Keratinocyte (primary cell): ENCODE measurements at regions not wholly inside any gene's neighbourhood (a gene's known extent, or its start where the extent isn't known, plus 50 kb on each side); places are given as distances from the start of the nearest gene placed in this dataset.

Source experiments
- CTCF ChIP-seq, 3 experiments: IDR thresholded peaks in 1 of 3; conservative IDR thresholded peaks in 1 of 3; optimal IDR thresholded peaks in 1 of 3; 2 replicates in 2 of 3; 3 replicates in 1 of 3; pipeline versions ENCODE3 to v1.5.1; 2011; ENCODE audit warnings: low read length in 3 of 3, mild to moderate bottlenecking in 3 of 3, moderate library complexity in 2 of 3, control low read depth in 1 of 3, inconsistent platforms in 1 of 3; ENCODE audit not compliant: insufficient read depth in 2 of 3; ENCODE audit errors: extremely low read depth in 1 of 3
- EZH2 ChIP-seq: IDR thresholded peaks from one replicate; pipeline ENCODE4 v1.6.1; 2012; ENCODE audit warnings: inconsistent platforms, mild to moderate bottlenecking, low read length, moderate library complexity

- no peak for TF ChIP-seq EZH2
- no peak for TF ChIP-seq CTCF (optimal IDR thresholded peaks at IDR 0.05 in 1 of 3, IDR thresholded peaks at IDR 0.05 in 1 of 3, conservative IDR thresholded peaks at IDR 0.05 in 1 of 3; ENCODE audit: extremely low read depth in 1 of 3, insufficient read depth in 2 of 3, low read length in 3 of 3)
Observed at GRCh38 chr12:126163984-126164383, 1098.7 kb downstream of the AACS start.
